GM21381 (cell line): ENCODE measurements at regions not wholly inside any gene's neighbourhood (a gene's known extent, or its start where the extent isn't known, plus 50 kb on each side); places are given as distances from the start of the nearest gene placed in this dataset.

ENCODE experiments used
- ATAC-seq: cut with Tn5 transposase; IDR thresholded peaks from one replicate; pipeline ENCODE4 v1.9.1; 2021; ENCODE audit warnings: mild to moderate bottlenecking, moderate library complexity; ENCODE audit not compliant: unreplicated experiment

DNA sequence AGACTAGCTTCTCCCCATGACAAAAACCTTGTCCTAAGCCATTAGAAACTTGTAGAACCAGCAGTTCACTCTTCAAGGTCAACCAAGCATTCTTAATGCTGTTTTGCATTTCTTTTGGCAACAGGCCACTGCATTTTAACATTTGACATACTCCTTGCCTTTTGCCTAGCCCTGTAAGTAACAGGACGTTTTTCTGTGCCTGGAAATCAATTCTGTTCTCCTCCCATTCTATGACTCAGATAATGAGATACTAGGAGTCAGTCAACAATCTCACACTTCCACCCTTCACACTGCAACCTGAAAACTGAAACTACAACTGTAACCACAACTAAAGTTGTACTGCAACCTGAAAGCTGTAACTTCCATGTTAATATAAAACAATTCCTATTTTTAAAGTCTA is 268.7 kb downstream of the MZT1 start:
- no peak for ATAC-seq

DNA sequence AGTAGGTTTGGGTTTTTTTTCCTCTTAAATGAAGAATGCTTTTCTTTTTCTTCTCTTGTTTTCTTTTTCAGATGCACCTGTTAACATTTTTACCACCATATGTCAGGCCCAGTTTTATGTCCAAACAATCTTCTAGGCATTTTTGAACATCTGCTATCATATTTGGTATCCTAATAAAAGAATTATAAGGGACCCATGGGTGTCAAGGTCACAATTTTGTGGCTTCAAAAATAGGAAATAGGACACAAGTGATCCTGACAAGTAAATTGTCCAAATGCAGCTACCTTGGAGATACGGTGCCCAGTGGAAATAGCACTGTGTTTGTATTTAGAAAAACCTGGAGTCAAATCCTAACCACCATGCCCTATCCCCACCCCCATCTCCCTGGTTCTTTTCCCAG is 270.3 kb downstream of the MZT1 start:
- ATAC-seq, result no peak

DNA sequence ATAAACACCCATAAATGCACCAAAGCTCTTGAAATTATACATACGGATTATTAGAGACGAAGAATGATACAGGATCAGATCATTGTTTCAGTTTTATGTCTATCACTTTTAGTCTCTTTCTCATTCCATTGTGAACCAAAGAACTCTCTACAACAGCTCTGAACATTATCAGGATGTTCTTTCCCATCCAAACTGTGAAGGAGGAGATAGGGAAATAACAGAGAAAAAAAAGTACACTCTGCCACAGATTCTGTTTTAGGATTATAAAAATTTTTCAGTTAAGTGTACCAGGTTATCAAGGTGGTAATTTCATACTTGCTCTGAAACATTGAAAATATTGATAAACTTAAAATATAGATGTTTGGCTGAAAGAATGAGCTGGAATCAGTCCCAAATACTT is 270.9 kb downstream of the MZT1 start:
- no peak for ATAC-seq

DNA sequence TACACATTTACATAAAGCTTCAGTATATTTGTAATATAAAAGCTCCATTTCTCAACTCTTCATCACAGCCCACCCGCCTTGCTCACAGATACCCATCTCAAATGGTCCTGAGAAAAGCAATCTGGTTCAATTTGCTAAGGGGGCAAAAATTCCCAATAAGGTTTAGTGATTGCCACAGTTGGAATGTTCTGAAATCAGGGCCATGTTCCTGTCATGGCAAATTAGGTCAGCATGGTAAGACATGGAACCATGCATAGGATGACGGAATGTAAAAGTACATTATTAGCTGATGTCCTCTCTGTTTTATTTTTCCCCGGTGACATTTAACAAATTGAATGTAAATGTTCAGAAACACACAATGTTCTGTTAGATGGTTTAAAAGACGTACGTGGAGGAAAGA is 274.3 kb downstream of the MZT1 start:
- ATAC-seq, result no peak

DNA sequence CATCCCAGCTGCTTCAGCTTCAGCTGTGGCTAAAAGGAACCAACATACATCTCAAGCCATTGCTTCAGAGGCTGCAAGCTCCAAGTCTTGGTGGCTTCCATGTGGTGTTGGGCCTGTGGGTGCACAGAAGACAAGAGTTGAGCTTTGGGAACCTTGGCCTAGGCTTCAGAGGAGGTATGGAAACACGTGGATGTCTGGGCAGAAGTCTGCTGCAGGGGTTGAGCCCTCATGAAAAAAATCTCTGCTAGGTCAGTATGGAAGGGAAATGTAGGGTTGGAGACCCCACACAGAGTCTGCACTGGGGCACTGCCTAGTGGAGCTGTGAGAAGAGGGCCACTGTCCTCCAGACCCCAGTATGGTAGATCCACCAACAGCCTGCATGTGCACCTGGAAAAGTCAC is 279.3 kb downstream of the MZT1 start:
- no peak for ATAC-seq

DNA sequence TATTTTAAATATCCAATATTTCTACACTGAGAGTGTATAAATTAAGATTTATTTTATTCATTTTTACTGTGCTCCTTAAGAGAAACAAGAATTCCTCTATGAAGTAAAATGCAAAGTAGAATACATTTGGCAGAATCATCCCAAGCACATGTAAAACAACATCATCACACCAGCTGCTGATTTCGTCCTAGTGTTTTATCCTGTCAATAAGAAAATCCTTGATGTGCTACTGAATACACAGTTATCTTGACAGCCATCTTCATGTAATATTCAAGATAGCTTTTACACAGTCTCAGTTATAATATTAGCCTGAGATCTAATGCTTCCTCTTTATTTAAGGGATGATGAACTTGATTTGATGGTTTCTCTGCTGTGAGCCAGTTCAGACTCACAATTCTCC is 282.4 kb downstream of the MZT1 start:
- ATAC-seq, result no peak

DNA sequence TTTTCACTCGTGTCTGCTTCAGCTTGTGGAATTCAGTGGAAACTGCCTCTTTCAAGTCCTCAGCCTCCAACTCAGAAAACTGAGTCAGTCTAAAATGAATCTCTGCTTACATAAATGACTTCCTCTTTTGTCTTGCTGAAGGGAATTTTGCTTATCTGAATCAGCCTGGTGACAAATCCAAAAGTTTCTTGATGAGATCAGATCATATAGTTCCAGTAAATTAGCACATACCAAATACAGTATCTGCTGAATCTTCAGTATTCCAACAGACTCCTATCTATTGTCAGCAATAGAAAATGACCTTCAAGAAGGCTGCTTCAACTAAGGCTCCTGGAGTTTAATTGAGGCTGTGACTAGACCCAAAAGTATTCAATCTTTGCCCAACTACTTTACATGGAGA is 290.0 kb downstream of the MZT1 start:
- no peak for ATAC-seq

DNA sequence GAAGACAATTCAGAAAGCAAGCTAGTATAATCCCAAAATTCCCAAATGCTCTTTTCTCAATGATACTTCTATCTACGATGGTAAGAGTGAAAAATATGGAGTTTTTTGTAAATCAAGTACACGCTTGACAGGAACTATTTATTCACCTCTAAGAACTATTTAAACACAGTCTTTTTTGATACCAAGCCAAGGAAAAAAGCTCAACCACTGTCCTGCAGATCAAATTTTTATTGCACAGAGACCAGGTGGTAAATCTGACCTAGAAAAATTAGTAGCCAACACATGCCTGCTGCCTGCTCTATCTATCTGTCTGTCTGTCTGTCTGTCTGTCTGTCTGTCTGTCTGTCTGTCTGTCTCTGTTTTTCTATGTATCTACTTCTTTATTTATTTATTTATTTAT is 292.2 kb downstream of the MZT1 start:
- ATAC-seq, result no peak

DNA sequence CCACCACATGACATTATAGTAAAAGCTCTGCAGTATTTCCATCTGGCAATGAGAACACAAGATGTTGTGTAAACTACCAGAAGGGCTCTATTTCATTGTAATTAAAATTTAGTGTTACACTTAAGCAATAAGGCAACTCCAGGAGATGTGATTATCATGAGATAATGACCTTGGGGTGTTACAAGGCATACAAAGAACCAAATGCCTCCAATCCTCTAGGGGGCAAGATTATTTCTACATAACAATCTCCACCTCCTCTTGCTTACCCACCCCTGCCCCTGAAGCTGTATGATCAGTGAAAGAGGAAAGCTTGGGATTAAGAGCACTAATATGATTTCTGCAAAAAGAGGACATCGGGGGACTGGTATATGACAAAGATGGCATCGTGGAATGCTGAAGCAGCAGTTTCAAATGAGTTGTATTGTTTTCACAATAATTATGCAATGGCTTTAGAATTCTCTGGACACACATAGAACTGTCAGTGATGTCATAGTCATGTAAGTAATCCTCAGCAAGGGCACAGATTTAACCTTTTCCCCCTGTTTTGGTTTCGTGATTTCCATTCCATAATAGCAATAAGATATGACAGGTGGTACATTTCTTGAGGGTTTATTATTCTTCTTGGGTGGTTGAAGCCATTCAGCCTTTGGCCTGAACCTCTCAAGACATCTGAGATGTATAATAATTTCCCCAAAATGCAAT is 295.3 kb downstream of the MZT1 start:
- no peak for ATAC-seq

DNA sequence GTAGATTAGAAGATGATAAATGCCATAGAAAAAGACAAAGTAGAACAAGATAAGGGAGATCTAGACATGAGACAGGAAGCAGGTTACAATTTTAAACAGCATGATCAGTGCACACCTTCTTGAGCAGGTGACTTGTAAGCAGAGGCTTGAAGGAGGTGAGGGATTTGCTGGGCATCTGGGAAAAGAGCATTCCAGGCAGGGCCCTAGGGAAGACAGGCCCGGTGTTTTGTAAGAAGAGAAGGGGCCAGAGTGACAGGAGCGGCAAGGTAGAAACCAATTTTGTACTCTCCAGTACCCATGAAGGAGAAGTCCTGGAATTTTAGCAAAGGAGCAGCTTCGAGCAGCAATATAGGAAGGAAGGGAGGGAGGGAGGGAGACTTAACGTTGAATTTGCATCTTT is 296.5 kb downstream of the MZT1 start:
- no peak for ATAC-seq

DNA sequence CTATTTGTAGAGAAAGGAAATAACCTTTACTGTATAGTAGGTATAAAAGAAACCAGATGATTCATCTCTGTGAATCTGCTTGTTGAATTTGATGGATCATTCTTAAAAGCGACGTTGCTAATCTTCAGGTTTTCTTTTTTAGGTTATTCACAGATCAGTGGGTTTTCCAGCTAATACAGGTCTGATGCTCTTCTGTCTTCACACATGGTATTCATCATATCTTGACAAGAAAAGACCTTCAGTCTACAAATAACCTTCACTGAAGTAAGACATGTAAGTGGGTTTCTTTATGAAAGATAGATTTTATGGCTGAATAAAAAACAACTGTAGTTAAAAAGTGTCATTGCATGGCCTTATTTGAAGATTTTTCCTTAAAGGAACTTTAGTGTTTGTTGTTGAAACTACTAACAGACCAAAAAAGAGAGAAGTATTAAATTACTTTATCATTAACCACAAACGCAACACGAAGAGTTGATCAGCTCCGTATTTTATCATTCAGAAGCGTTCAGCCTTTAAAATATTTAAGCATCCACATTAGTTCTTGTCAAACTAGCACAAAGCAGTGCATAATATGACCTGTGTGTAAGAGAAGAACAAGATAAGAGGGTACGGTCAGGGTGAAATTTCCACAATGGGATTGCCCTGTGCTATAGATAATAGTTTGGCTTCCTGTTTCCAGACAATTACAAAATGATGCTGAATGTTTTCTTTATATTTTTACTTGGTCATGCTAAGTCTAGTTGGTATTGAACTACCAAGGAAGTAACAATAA is 299.5 kb downstream of the MZT1 start:
- no peak for ATAC-seq

DNA sequence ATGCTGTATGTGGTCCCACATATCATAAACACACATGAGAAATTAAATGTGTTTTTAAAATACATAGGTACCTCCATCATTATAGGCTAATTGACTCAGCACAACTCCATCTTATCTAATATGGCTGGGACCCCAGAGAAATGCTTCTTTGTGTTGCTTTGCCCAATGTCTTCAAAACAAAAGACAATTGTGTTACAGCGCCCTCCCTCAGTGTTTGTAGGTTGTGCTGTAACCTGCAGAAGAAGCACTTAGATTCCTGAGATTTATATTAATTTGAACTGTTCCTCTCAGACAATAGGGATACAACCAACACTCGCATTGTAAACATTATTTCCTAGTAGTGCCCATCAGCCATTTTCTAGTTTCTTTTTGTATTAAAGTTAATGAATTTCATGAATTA is 303.4 kb downstream of the MZT1 start:
- ATAC-seq, result no peak

DNA sequence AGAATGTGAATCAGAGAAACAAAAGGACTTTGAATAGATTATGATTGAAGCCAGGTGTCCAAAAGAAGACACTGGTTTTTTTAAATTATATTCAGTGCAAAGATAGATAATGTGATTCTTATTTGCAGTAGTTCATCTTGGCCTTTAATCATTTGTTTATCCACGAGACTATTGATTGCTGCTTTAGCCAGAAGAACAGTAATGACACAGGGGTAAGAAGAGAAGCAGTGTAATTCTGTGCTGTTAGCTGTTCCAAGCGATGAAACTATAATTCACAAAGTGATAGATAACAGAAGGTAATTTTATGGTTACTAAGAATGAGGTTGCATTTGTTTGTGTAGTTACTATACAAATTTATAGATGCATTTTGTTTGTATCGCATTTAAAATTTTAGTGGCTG is 311.6 kb downstream of the MZT1 start:
- no peak for ATAC-seq

DNA sequence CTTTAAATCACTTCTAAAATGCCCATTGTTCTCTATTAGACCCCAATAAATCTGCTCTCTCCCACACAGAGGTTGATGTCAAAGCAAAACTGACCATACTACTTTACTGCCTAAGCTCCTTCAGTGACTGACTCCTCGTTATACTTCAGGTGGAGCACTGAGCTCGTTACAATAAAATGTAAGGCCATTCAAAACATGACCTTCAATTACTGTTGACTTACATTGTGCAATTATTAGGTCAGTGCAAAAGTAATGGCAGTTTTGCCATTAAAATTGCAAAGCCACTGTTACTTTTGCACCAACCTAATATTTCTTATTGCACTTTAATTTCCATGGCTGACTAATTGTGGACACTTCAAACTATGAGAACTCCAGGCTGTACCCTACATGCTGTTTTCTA is 314.9 kb downstream of the MZT1 start:
- no peak for ATAC-seq

DNA sequence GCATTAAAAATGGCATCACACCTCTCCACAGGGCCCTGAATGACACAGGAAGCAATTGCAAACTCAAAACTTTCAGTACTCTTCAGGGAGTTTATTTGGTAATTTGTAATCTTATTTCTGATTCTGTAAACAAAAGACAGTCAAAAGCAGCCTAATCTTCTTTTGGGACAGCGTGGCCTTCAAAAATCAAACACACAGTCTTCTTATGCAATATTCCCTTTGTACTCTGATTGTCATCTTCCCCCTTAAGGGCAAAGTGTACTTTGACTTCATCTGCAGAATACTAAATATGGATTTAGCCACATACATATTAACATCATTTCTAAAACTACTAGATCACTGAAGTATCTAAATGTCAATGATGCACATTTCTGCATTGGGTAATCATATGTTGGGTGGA is 322.0 kb downstream of the MZT1 start:
- no peak for ATAC-seq

DNA sequence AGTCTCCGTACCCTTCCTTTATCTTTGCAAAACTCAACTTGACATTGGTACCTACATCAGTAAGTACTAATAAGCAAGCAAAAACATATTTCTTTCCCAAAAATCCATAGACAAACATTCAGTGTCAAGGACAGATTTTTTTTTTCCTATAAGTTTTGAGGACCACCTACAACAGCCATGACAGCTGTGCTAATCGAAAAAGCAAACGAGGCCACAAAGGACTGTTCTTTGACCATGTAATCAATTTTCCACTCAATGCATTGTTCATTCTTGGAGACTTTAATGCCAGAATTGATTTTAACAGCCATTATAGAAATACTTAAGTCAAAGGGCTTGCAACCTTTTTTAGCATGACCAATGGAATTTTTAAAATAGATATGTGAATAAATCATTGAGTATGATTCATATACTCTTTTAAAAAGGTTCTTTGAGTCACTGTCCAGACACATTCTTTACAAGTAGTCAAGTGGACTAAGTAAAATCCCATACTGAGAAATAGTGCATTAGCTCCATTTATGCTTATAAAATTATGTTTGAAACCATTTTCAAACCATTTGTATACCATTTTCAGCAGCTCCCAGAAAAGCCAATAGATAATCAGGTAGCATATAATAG is 323.9 kb downstream of the MZT1 start:
- ATAC-seq, result no peak

DNA sequence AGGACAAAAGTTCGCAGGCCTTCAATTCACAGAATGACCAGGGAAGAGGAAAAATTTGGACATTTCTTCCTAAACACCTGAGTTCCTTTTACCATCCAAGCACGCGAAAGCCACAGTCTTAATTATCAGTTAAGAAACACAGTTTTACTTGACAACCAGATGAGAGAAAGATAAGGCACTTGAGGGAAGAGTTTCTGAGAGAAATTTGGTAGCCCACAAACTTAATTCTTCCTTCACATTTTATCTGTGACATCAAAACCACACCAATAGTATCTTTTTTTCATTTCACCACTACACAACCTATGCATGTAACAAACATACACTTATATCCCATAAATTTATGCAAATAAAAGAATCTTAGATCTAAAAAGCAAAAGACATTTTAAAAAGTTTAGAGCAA is 326.6 kb downstream of the MZT1 start:
- no peak for ATAC-seq

DNA sequence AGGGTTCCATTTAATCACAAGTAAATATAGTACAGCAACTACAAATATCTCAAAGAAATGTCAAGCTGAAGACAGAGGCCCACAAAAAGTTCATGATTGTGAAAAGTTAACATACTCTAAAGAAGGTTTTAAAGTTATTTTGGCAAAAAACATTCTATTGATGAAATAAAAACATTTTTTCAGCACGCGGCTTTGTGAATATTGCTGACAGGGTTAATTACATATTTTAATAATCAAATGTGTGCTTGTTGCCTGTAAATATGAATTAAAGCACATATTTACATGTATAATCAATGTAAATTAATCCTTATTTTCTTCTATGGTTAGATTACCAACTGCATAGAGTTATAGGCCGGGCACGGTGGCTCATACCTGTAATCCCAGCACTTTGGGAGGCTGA is 328.1 kb downstream of the MZT1 start:
- ATAC-seq, result no peak

DNA sequence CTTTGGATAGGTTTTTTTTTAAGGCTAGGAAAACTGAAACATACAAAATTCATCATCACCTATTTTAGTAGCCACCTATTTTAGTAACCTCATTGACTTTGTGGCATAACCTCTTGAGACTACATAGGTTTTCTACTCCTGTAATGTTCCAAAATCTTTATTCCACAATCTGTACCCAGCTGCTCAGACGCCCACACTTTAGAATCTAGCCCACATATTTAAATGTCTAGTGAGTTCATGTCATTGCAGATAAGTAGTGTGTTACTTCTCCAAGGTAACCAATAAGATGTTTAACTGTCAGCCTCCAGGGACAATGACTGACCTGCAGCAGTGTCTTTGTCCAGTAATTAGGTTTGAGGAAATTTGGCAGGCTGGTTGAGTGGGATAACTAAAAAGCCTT is 330.2 kb downstream of the MZT1 start:
- ATAC-seq, result no peak

DNA sequence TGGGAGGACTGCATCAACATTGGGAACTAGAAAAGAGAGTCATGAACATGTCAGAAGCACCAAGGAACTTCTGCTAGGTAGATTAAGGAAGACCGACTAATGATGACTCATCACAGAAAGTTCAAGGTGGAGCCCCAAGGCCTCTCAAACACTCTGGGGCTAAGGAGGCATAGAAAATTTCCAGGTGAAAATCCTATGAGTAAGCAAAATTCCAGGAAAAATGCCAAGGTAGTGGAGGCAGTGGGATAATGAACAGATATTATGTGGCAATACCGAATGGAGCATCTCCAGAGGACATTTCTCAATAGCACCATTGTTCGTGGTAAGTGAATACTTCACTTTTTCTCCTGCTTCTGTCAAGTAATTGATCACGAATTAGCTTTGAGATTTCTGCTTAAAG is 336.5 kb downstream of the MZT1 start:
- no peak for ATAC-seq

DNA sequence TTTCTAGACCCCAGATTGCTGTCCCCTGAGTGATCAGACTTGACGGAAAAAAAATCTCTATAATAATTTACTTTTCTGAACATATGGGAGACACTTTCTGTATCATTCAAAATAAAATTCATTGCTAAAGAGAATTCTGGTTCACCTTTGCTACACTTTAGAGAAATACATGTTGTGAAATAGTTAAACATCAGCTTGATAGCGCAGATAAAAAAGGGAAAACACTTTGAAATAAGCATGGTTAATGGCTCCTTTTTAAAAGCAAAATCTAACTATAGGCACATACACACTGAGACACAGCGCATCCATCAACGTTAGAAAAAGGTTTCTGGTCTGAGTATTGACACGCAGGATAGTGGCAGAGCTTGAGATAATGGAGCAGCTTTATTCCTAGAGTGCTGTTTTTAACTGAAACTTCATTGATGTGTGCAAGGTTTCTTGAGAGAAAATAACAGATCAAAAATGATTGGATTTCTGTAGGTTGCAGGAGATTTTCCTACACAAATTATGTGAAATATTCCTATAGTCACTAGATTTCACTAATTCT is 341.2 kb downstream of the MZT1 start:
- ATAC-seq, result no peak

DNA sequence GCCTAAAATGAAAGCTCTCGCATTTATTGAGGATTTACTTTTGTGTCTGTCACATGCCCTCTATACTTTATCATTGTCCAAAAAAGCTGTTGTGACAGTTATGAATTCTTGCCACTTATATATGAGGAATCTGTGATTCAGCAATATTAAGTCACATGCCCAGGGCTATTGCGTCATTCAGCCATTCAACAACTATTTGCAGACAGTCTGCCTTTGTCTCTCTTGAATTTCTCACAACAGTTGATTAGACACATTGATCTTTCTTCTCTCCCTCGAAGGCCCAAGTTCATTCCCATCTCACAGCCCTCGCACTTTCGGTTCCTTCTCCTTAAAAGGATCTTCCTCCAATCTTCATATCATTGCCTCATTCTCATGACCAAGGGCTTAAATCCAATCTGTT is 342.6 kb downstream of the MZT1 start:
- ATAC-seq, result no peak
